ENCODE measurements at regions not wholly inside any gene's neighbourhood (a gene's known extent, or its start where the extent isn't known, plus 50 kb on each side); places are given as distances from the start of the nearest gene placed in this dataset.
A peak's percentile ranks its signal among the peaks of the same experiment; 100 is the strongest.

DNA sequence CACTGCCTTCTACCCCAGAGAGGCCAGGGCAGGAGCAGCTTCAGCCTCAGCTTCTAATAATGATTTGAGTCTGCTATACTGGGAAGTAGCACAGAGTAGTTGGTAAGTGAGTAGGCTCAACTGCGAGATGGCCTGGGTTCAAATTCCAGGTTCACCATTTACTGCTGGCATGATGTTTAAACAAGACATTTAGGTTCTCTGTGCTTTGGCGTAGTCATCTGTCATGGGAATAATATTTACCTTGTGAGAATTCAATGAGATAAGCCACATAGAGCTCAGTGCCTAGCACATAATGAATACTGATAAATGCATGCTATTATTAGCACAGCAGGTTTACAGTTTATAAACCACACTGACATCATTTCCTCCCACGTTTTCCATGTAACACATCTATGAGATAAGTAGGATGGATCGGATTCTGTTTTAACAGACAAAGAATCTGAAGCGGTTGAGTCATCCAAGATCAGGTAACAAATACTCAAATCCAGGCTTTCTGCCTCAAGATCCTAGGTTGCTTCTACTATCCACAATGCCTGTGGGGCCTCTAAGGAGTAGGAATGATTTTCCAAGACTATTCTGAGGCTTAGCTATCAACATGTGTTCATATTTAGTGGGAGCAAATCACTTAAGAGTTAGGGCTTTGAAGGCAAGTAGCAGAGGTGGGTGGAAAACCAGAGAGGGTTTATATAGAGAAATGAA, 72.9 kb upstream of the DTNBP1 start:
- no peak for DNase-seq (ENCODE audit: low read depth)

DNA sequence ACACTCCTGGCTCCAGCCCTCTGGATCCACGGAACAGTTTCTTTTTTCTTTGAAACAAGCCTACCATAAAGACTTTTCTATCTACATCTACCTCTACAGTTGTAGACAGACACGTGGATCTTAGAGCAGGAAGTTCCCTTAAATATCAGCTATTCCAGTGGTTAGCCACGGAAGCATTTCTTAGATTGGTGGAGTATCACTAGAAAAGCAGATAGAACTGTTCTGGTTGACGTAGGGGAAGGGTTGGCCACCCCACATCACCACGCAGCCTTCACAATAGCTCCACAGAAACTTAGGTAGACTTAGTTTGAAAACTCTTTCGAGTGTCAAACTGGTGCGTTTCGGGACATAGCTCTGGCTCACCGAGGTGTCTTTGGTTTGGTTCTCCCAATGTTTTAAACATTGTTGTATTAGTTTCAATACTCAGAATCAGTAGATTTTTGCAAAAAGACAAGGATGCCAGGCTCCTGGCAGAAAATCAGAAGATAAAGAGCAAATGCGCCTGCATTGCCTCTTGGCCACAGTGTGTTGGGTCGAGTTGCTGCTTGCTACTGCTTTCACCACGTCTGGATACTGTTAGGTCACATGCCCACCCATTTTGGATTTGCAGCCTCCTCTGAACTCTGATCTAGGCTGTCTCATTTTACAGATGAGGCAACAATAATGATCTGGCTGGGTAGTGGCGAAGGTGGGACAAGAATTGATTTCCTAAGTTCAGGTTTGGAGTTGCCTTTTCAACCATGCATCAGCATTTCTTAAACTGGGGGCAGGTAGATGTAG, 71.5 kb upstream of the DTNBP1 start:
- no peak for DNase-seq (ENCODE audit: low read depth)

DNA sequence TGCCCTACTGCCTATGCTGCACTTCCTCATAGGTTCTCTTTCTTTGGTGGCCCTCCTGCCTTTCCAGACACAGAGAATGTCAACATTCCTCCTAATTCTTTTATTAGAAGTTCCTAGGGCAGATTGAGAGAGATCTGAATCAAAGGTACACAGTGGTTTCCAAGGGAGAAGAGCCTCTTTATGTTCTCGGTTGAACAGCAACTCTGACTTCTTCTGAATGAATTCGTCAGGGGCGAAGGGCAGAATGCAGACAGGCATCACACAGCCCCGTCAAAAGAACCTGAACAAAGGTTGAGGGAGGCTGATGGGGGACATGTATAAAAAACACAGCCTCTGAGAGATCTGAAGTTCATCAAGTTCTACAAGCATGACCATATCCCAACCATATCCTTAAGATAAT, 68.1 kb upstream of the DTNBP1 start:
- DNase-seq (ENCODE audit: low read depth): no peak

- DNase-seq (ENCODE audit: low read depth): no peak
Observed at GRCh38 chr6:15730442-15730841, 67.6 kb upstream of the DTNBP1 start.

GRCh38 chr6:15722731-15723130, 59.9 kb upstream of the DTNBP1 start:
- no peak for DNase-seq (ENCODE audit: low read depth)

- DNase-seq (ENCODE audit: low read depth): no peak
Observed at GRCh38 chr6:15716889-15717288, 54.1 kb upstream of the DTNBP1 start.

DNA sequence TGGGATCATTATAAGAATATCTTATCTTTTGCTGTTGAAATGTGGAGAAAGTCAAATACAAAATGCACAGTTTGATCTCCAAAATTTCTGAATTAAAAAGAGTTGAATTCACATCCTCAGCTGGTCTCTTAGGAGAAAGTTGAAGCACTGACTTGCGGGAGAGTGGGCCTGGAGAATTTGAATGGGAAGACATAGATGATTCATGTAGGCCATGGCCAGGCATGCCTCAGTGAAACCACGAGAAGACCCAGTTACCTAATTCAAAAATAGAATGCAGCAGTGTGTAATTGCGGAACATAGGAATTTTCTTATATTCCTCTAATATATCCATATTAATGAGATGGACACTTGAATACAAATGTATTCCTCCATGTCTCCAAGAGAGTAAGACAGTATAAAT, 53.0 kb upstream of the DTNBP1 start:
- DNase-seq (ENCODE audit: low read depth): no peak

- DNase-seq (ENCODE audit: low read depth): peak; percentile 34
Observed at GRCh38 chr6:15715060-15715459, 52.2 kb upstream of the DTNBP1 start.

- DNase-seq (ENCODE audit: low read depth): no peak
Observed at GRCh38 chr6:15714658-15715057, 51.8 kb upstream of the DTNBP1 start.

GRCh38 chr6:15713325-15713724, 50.5 kb upstream of the DTNBP1 start:
- no peak for DNase-seq (ENCODE audit: low read depth)

DNA sequence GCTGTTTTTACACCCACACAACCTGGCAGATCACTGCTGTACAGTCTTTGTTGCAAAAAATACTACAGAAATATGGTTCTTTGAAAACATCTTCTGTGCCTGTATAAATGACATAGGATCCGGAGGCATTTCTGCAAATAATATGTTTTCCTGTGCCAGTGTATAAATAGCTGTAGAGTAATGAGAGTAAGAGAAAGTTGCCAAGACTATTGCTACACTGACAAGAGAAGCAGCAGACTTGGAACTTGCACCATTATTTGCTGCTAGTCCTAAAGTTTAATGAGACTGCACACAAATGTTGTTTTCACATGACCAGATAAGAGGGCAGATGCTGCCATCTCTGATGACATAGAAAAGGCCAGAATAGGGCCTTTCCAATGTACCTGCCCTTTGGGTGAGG, 50.0 kb upstream of the DTNBP1 start:
- no peak for DNase-seq (ENCODE audit: low read depth)
